NCI-H345 treated with DMSO at 0.1 percent for 48 hours (cell line): ENCODE measurements at regions not wholly inside any gene's neighbourhood (a gene's known extent, or its start where the extent isn't known, plus 50 kb on each side); places are given as distances from the start of the nearest gene placed in this dataset.
A peak's percentile ranks its signal among the peaks of the same experiment; 100 is the strongest.

Experiments used
- DNase-seq: peaks from one replicate; lab custom pipeline; 2025; ENCODE audit not compliant: unreplicated experiment; lab: John Stamatoyannopoulos, UW

DNA sequence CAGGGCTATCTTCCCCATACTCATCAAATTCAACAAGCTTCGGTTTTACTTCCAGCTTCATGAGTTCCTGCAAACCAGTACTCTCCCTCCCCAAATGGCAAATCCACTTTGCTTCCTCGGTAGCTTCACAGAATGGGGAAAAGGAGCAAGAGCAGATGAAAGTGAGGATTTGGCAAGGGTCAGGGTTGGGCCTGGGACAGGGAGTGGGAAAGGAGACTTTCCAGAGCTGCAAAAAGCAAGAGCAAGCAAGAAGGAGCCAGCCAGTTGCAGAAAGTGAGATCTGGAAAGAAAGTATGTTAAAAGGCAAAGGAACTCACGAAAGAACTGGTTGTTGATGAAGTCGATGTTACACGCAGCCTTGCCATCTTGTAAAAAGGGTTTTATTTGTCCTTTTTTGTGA, 522.8 kb upstream of the TBX3 start:
- DNase-seq = no peak

DNA sequence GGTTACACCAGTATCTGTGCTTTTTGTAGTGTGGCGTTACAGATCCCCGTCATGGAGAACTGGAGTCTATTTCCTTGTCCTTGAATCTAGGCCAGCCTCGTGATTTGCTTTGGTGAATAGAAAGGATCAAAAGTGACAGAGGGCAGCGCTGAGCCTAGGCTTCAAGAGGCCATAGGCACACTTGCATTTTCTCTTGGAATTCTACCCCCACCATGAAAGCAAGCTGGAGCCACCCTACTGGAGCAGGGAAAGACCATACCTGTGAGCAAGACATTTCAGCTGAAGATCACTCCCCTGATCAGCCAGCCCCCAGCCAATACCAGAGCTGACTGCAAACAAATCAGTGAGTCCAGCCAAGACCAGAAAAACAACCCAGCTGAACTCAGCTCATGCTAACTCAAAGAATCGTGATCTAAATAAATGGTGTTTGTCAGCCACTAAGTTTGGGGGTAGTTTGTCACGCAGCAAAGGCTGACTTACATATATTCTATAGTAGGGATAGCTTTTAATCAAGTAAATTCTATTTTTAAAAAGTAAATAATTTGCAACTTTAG, 521.9 kb upstream of the TBX3 start:
- no peak for DNase-seq

DNA sequence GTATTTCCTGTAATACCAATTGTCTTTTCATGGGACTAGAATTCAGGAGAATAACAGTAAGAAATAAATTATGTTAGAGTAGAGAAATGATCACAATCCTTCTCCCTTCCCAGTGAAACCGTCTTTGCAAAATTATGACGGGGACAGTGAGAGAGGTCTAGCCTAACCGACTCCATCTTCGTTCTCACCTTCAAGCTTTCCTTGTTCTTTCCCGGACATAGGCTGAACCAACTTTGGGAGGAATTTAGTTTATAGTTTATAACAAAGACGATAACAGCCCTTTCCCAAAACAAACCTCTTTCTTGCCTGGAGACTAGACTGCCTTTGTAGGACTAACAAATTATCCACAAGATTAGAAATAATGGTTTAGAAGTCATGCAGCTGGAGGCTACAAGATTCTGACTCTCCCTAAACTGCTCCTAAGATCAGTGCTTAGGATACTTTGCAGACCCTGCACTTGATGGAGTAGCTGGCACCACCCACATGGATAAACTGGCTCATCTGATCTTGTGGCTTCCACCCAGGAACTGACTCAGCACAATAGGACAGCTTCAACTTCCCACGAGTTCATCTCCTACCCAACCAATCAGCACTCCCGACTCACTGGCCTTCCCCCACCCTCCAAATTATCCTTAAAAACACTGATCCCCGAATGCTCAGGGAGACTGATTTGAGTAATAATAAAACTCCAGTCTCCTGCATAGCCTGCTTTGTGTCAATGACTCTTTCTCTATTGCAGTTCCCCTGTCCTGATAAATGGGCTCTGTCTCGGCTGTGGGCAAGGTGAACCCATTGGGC, 521.2 kb upstream of the TBX3 start:
- DNase-seq = no peak

DNA sequence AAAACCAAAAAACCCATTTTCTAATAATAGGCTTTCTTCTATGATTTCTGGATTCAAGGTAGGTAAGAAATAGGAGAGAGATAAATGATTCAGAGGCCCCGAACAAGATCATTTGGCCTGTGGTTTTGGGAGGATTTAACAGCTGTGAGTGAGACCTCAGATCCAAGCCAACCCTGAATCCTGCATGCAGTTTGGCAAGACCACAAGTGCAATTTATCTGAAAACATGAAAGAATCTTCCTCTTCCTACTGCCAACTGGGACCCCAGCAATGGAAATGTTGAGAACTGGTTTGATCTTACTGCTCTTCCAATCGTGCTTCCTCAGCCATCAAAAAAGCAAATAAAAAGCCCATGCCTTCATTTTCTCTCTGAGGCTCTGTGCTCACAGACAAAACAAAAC, 519.7 kb upstream of the TBX3 start:
- no peak for DNase-seq

DNA sequence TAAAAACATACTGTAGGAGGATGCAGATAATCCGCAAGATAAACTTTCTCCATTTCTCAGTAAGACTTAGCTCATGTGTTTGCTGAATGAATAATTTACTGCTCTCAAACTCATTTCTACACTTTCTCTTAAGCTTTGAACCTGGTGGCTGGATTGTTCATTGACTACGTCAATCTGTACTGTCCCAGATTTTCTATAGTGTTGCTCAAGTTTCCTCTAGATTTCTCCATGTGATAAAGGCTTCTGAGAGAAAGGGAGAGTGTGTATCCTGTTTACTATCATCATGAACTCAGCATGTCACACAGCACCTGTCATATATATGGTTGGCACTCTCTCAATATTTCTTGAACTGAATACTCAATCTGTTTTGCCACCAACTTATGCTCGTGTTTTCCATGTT, 518.0 kb upstream of the TBX3 start:
- no peak for DNase-seq

DNA sequence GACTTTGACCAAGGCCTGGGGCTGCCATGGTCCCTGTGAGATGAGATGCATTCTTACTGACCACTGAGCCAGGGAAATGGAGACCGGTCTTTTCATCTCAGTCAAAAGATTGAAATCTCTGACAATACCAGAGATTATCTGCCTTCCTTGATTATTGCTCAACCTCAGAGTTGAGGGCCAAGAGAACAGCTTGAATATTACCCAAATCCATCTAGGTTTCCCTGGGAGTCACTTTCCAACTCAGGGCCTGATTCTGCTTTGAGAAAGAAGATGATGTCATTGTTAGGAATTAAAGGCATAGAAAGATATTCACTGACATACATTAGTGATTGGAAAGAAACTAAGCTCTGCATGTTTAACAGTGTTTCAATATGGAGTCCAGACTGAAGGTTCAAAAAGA, 515.9 kb upstream of the TBX3 start:
- no peak for DNase-seq

DNA sequence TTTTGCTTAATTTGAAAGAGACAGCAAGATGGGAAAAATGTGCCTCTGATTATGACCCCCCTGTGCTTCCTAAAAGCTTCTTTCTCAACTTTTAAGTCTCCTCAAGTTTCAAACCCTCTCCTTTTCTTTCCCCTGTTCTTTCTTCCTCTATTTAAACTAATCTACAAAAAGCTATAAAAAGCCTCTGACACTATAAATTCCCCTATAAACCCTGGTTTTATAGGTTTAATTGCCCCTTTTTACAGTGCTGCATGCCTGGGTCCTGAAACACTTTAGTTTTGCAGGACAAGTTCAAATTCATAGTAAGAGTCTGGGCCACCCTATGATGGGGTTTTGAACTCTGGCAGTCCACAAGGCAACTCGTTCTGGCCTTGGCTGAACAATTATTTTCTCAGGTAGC, 510.9 kb upstream of the TBX3 start:
- no peak for DNase-seq

GRCh38 chr12:115194448-115194847, 510.5 kb upstream of the TBX3 start:
- no peak for DNase-seq

- DNase-seq = no peak
Measured at GRCh38 chr12:115191342-115191741, 507.4 kb upstream of the TBX3 start.

- DNase-seq = no peak
Measured at GRCh38 chr12:115190010-115190770, 506.2 kb upstream of the TBX3 start.

DNA sequence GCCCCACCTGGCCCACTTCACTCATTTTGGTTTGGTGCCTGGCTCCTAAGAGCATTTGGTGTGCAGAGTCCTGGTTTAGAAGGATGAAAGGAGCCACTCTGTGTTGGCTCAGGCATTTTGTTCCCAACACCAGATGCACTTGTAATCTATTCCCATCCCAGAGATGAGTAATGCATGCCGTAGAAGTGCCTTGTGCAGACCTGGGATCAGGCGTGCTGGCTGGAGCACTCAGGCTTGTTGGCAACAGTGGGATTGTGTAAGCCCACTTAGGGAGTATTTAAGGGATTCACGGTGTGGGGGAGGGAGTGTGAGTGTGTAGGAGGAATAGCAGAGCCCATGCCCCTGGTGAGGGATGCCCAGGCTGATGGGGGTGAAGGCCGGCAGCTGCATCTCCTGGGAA, 501.5 kb upstream of the TBX3 start:
- no peak for DNase-seq

GRCh38 chr12:115183752-115184151, 499.8 kb upstream of the TBX3 start:
- no peak for DNase-seq

GRCh38 chr12:115177899-115178298, 493.9 kb upstream of the TBX3 start:
- no peak for DNase-seq

DNA sequence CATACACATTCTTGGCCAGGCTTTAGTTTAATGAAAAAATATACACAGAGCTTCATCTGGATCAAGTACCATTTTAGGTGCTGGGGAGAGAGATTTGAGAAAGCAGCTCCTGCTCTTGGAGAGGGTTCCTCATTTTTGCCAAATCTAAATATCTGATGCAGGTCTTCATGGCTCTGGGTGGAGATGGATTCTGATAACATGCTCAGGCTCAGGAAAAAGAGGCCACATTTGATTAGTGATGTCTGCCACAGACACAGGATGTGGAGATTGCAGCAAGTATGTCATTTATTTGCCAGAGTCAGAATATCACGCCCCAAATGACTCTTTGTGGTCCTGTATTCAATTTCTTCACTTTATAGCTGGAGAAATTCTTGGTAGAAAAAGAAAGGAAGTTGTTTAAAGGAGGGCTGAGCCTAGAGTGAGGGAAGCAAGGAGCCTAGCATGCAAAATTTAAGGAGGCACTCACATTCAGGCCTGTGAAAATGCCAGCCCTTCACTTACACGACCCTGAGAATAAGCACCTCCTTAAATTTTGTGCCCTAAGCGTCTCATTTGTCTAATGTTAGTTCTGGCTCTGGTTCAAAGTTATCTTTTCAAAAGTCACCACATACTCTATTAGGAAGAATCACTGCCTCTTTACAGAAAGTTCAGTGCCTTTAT, 492.9 kb upstream of the TBX3 start:
- no peak for DNase-seq

- no peak for DNase-seq
Measured at GRCh38 chr12:115174920-115175319, 490.9 kb upstream of the TBX3 start.

DNA sequence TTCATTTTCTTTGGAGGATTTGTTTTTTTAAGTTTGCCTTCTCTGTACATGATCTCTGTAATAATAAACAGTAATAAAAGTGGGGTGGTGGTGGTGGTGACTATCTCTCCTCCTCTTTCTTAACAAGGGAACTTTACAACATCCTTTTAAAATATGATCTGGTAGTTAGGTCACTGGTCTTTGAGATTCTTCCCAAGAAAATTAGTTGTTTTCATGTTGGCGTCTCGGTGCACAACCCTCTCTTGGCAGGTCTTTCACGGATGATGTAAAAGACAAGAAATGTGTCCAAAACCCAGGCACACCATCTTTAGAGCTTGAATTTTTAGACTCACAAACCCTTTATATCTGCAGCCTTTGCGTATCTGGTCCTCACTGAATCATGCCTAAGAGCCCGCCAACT, 488.5 kb upstream of the TBX3 start:
- no peak for DNase-seq

DNA sequence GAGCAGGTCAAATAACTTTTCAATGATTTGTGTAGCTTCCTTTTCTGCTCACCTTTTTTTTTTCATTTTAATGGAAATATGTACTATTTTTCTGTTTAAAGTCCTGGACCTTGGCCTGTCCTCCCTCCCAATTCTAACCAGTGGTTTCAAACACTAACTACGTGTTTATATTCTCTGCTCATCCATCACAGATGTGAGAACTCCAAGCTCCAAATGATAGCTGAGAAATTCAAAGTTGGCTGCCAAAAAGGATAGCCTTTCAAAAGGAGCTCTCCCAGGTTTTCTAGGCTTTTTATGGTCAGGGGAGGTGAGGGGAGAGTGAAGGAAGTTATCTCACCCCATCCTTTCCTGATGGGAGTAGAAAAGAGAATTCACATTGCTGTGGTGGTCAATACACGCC, 486.0 kb upstream of the TBX3 start:
- DNase-seq = no peak

DNA sequence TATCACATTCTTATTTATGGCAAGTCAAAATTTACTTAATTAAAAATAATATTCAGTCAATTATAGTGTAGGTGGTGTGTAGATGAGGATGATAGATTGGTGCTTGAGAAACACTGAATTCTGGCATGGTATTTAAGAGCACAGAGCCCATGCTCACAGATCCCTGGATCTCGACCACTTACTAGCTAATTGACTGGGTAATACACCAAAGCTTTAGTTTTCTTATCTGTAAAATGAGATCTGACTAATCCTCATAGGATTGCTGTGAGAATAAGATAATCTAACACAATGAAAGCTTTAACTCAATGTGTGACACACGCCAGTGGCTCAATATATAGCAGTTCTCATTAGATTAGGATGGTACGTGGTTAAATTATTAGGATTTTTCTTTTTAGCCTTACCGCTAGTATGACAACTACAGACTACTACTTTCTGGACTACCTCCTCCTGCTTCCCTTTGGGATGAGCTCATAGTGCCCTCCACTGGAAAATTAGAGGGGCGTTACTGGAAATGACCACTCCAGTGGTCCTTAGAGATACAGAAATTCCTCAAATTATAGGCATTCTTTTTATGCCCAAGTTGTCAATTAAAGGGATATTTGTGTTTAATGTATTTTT, 482.8 kb upstream of the TBX3 start:
- no peak for DNase-seq

DNA sequence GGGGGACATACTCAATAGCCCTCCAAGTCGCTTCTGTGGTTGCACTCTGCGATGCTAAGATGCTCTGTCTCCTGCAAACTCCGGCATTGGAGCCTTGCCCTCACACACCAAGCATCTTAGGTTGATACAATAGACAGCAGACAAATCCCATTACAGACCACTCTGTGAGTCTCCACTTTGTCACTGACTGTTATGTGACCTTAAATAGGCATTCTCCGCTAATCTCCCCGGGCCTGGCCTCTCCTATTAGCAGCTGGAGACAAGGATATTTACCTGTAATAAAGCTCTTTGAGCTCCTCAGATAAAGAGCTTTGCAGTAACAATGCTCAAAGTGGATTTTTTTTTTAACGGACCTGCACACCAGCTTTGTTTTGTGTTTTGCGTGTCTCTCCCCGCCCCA, 479.7 kb upstream of the TBX3 start:
- peak; percentile 54 for DNase-seq

DNA sequence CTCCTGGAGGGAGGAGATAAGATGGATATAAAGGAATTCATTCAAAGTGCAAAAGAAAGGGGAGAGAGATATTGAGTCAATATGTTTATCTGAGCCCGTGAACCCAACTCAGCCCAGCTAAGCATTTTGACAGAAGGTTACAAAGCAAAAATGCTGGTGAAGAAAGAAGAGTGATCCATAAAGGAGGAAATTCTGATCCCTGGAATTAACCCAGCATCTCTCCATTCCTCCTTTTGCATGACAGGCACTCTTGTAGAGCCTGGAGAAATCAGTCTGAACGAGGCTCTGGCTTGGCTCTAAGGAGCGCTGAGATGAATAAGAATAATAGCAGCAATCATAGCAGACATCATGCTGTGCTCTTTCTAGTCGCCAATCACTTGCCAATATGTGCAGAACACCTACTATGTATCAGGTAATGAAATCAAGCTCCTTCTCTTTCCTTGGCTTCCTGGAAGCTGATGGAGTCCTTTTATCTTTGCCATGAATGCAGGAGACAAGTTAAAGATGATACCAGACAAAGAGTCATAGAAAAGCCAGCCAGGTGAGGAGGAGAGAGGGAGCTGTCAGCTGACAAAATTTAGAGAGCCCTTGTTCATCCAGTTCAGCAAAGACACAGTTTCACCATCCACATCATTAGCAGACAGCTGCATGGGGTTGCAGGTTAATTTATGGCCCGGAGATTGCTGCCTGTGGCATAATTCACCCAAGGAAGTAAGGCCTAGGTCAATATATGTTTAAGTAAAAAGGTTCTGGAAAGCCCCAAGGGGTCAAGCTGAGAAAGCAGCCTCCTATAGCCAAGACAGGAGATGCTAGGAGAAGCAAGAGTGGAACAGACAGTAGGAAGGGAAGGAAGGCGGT, 476.5 kb upstream of the TBX3 start:
- DNase-seq = peak; percentile 35
